Astrocyte (in vitro differentiated cells and primary cell): ENCODE measurements at regions not wholly inside any gene's neighbourhood (a gene's known extent, or its start where the extent isn't known, plus 50 kb on each side); places are given as distances from the start of the nearest gene placed in this dataset.

ENCODE experiments used
- DNase-seq: peaks from one replicate; pipeline ENCODE4 v3.0.0-alpha.2; 2010; ENCODE audit warnings: low read depth
- FAIRE-seq: peaks from 2 replicates; lab custom pipeline; 2011; peaks lifted over from hg19 to GRCh38; lab: Jason Lieb, UNC
- H2AFZ ChIP-seq: 2 replicates; pipeline ENCODE4 v1.6.0; 2012; ENCODE audit warnings: low read depth, low read length, inconsistent platforms
- H3K27ac ChIP-seq: 2 replicates; pipeline ENCODE4 v1.5.1; 2011; ENCODE audit warnings: low read depth, low read length, inconsistent platforms
- H3K27me3 ChIP-seq: 2 replicates; pipeline ENCODE4 v1.6.0; 2011; ENCODE audit warnings: low read length, inconsistent platforms; ENCODE audit not compliant: insufficient read depth
- H3K36me3 ChIP-seq: 2 replicates; pipeline ENCODE4 v1.5.1; 2011; ENCODE audit warnings: low read length, inconsistent platforms; ENCODE audit not compliant: insufficient read depth
- H3K4me1 ChIP-seq: 2 replicates; pipeline ENCODE4 v1.5.1; 2011; ENCODE audit warnings: low read length, inconsistent platforms; ENCODE audit not compliant: insufficient read depth
- H3K4me2 ChIP-seq: 2 replicates; pipeline ENCODE4 v1.6.0; 2012; ENCODE audit warnings: low read length, inconsistent platforms
- H3K4me3 ChIP-seq: 2 replicates; pipeline ENCODE4 v1.5.1; 2011; ENCODE audit warnings: low read depth, mild to moderate bottlenecking, low read length, inconsistent platforms; ENCODE audit not compliant: insufficient read depth
- H3K79me2 ChIP-seq: 2 replicates; pipeline ENCODE4 v1.6.0; 2012; ENCODE audit warnings: mild to moderate bottlenecking, low read length, inconsistent platforms; ENCODE audit not compliant: insufficient read depth
- H3K9ac ChIP-seq: 2 replicates; pipeline ENCODE4 v1.6.0; 2012; ENCODE audit warnings: mild to moderate bottlenecking, low read length, inconsistent platforms
- H3K9me3 ChIP-seq: 2 replicates; pipeline ENCODE4 v1.5.1; 2012; ENCODE audit warnings: low read depth, mild to moderate bottlenecking, low read length, inconsistent platforms; ENCODE audit not compliant: insufficient read depth
- H4K20me1 ChIP-seq: 2 replicates; pipeline ENCODE4 v1.6.0; 2012; ENCODE audit warnings: low read length, inconsistent platforms; ENCODE audit not compliant: insufficient read depth
- H3K27ac Mint-ChIP-seq: one replicate; pipeline ENCODE4 v1.8.0; 2021; ENCODE audit warnings: mild to moderate bottlenecking, mixed read lengths; ENCODE audit not compliant: unreplicated experiment
- H3K27me3 Mint-ChIP-seq: one replicate; pipeline ENCODE4 v1.8.0; 2021; ENCODE audit warnings: low read depth, mixed read lengths; ENCODE audit not compliant: unreplicated experiment
- H3K36me3 Mint-ChIP-seq: one replicate; pipeline ENCODE4 v1.8.0; 2021; ENCODE audit warnings: low read depth, mixed read lengths; ENCODE audit not compliant: unreplicated experiment
- H3K4me1 Mint-ChIP-seq: one replicate; pipeline ENCODE4 v1.8.0; 2021; ENCODE audit warnings: low read depth, mixed read lengths; ENCODE audit not compliant: unreplicated experiment
- H3K4me3 Mint-ChIP-seq: one replicate; pipeline ENCODE4 v1.8.0; 2021; ENCODE audit warnings: mild to moderate bottlenecking, moderate library complexity, mixed read lengths; ENCODE audit not compliant: unreplicated experiment
- H3K9me3 Mint-ChIP-seq: one replicate; pipeline ENCODE4 v1.8.0; 2021; ENCODE audit warnings: mild to moderate bottlenecking, mixed read lengths; ENCODE audit not compliant: unreplicated experiment
- CTCF ChIP-seq: IDR thresholded peaks from 2 replicates; pipeline ENCODE4 v1.5.1; 2011; ENCODE audit warnings: low read depth, mild to moderate bottlenecking, inconsistent platforms, low read length, moderate library complexity; ENCODE audit not compliant: insufficient read depth
- EZH2 ChIP-seq: IDR thresholded peaks from 2 replicates; pipeline ENCODE4 v1.6.1; 2012; ENCODE audit warnings: mild to moderate bottlenecking, low read length, inconsistent platforms; ENCODE audit not compliant: insufficient read depth

- FAIRE-seq (no peak), DNase-seq (no peak)
- Histone ChIP-seq H2AFZ (no peak overlapping the region), H3K9ac (no peak overlapping the region), H3K9me3 (no peaks in the 10 kb centered on the region), H4K20me1 (no peaks in the 10 kb centered on the region), H3K27me3 (no peaks in the 10 kb centered on the region), H3K4me3 (no peak overlapping the region), H3K4me2 (no peak overlapping the region), H3K4me1 (no peaks in the 10 kb centered on the region), H3K27ac (no peak overlapping the region), H3K36me3 (no peaks in the 10 kb centered on the region), H3K79me2 (no peaks in the 10 kb centered on the region)
- Mint-ChIP-seq H3K27me3 (no peaks in the 10 kb centered on the region), H3K4me3 (no peak overlapping the region), H3K4me1 (peaks cover 2% of the 10 kb centered on the region), H3K27ac (no peak overlapping the region), H3K36me3 (no peaks in the 10 kb centered on the region), H3K9me3 (no peaks in the 10 kb centered on the region)
- TF ChIP-seq CTCF = no peak
- TF ChIP-seq EZH2 = no peak
These were observed 103.1 kb upstream of the FIGN start for GRCh38 chr2:163838890-163839289.

GRCh38 chr2:163836167-163836566, 100.4 kb upstream of the FIGN start:
- no peak overlapping the region for H3K27ac ChIP-seq
- H3K4me3 ChIP-seq = no peak overlapping the region
- H3K36me3 ChIP-seq = no peaks in the 10 kb centered on the region
- FAIRE-seq (no peak), DNase-seq (no peak)
- no peaks in the 10 kb centered on the region for H3K79me2 ChIP-seq
- H3K9me3 ChIP-seq = no peaks in the 10 kb centered on the region
- Mint-ChIP-seq H3K27ac (no peak overlapping the region), H3K4me3 (no peak overlapping the region), H3K36me3 (no peaks in the 10 kb centered on the region), H3K9me3 (no peaks in the 10 kb centered on the region), H3K27me3 (no peaks in the 10 kb centered on the region), H3K4me1 (peaks cover 2% of the 10 kb centered on the region)
- no peak overlapping the region for H3K9ac ChIP-seq
- H2AFZ ChIP-seq = no peak overlapping the region
- H3K27me3 ChIP-seq = no peaks in the 10 kb centered on the region
- no peaks in the 10 kb centered on the region for H4K20me1 ChIP-seq
- no peak overlapping the region for H3K4me2 ChIP-seq
- TF ChIP-seq EZH2 = no peak
- no peak for TF ChIP-seq CTCF
- H3K4me1 ChIP-seq = no peaks in the 10 kb centered on the region

- H3K27me3 ChIP-seq = no peaks in the 10 kb centered on the region
- no peak overlapping the region for H3K4me3 ChIP-seq
- no peak overlapping the region for H3K4me2 ChIP-seq
- FAIRE-seq = no peak
- peaks cover 2% of the 10 kb centered on the region for H3K4me1 Mint-ChIP-seq
- H3K9ac ChIP-seq = no peak overlapping the region
- no peak for DNase-seq
- no peaks in the 10 kb centered on the region for H3K36me3 ChIP-seq
- no peaks in the 10 kb centered on the region for H3K27me3 Mint-ChIP-seq
- H3K9me3 ChIP-seq = no peaks in the 10 kb centered on the region
- H3K4me1 ChIP-seq = no peaks in the 10 kb centered on the region
- no peak overlapping the region for H2AFZ ChIP-seq
- peaks cover 2% of the 10 kb centered on the region for H3K9me3 Mint-ChIP-seq
- no peak for TF ChIP-seq CTCF
- no peak overlapping the region for H3K4me3 Mint-ChIP-seq
- no peaks in the 10 kb centered on the region for H3K79me2 ChIP-seq
- H3K27ac Mint-ChIP-seq = no peak overlapping the region
- H4K20me1 ChIP-seq = no peaks in the 10 kb centered on the region
- H3K36me3 Mint-ChIP-seq = no peaks in the 10 kb centered on the region
- H3K27ac ChIP-seq = no peak overlapping the region
These were observed 99.0 kb upstream of the FIGN start for GRCh38 chr2:163834841-163835240.
